ENCODE measurements at regions not wholly inside any gene's neighbourhood (a gene's known extent, or its start where the extent isn't known, plus 50 kb on each side); places are given as distances from the start of the nearest gene placed in this dataset.
"Not testable (repeated sequence)": the region's sequence is repeated elsewhere in the genome, so short reads cannot be mapped to it uniquely, and the experiment has no call there.

DNA sequence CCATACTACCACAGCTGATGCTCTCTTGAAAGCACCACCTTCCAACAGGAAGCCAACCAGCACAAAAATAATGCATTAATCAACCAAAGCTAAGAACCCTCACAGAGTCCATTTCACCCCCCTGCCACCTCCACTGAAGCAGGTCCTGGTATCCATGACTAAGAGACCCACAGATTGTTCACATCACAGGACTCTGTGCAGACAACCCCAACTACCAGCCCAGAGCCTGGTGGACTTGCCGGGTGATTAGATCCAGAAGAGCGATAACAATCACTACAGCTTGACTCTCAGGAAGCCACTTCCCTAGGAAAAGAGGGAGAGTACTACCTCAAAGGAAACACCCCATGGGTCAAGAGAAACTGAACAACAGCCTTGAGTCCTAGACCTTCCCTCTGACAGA is 528.1 kb downstream of the KIF20B start (continued):
- TF ChIP-seq, protein P1, sequence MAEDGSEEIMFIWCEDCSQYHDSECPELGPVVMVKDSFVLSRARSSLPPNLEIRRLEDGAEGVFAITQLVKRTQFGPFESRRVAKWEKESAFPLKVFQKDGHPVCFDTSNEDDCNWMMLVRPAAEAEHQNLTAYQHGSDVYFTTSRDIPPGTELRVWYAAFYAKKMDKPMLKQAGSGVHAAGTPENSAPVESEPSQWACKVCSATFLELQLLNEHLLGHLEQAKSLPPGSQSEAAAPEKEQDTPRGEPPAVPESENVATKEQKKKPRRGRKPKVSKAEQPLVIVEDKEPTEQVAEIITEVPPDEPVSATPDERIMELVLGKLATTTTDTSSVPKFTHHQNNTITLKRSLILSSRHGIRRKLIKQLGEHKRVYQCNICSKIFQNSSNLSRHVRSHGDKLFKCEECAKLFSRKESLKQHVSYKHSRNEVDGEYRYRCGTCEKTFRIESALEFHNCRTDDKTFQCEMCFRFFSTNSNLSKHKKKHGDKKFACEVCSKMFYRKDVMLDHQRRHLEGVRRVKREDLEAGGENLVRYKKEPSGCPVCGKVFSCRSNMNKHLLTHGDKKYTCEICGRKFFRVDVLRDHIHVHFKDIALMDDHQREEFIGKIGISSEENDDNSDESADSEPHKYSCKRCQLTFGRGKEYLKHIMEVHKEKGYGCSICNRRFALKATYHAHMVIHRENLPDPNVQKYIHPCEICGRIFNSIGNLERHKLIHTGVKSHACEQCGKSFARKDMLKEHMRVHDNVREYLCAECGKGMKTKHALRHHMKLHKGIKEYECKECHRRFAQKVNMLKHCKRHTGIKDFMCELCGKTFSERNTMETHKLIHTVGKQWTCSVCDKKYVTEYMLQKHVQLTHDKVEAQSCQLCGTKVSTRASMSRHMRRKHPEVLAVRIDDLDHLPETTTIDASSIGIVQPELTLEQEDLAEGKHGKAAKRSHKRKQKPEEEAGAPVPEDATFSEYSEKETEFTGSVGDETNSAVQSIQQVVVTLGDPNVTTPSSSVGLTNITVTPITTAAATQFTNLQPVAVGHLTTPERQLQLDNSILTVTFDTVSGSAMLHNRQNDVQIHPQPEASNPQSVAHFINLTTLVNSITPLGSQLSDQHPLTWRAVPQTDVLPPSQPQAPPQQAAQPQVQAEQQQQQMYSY (CRISPR knock-in tag; IDR thresholded peaks at IDR 0.05), result no peak

DNA sequence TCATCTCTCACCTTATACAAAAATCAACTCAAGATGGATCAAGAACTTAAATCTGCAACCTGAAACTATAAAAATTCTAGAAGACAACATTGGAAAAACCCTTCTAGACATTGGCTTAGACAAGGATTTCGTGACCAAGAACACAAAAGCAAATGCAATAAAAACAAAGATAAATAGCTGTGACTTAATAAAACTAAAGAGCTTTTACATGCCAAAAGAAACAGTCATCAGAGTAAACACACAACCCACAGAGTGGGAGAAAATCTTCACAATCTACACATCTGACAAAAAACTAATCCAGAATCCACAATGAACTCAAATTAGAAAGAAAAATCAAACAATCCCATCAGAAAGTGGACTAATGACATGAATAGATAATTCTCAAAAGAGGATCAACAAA is 532.4 kb downstream of the KIF20B start:
- peaks cover 50% of the 10 kb centered on the region for H3K9me3 Mint-ChIP-seq
- ATAC-seq; H3K27ac Mint-ChIP-seq; CTCF ChIA-PET; H3K4me3 Mint-ChIP-seq; H3K27me3 Mint-ChIP-seq (ENCODE audit: low read depth); POLR2A ChIA-PET; H3K4me1 Mint-ChIP-seq; H3K36me3 Mint-ChIP-seq; DNase-seq (ENCODE audit: low spot score): not testable (repeated sequence)

DNA sequence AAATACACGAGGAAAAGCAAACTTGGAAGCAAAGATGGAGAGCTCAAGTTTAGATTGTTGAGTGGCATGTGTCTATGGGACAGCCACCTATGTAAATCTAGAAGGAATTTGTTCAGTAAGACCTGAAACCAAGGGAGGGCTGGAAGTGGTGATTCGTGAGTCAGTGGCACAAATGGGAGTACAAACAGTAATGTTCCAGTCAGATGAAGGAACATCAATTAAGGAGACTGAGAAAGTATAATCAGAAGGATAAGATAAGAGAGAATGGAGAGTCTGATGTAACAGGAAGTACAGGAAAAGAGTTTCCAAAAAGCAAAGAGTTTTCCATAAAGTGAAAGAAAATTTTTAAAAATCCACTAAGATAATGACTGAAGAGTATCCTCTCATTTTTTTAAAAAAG is 544.2 kb downstream of the KIF20B start:
- Mint-ChIP-seq H3K4me1 (peaks cover 16% of the 10 kb centered on the region), H3K9me3 (peaks cover 12% of the 10 kb centered on the region), H3K27me3 (ENCODE audit: low read depth) (no peaks in the 10 kb centered on the region), H3K36me3 (no peaks in the 10 kb centered on the region), H3K27ac (no peak overlapping the region), H3K4me3 (no peak overlapping the region)
- CTCF ChIA-PET, result no interaction called here
- DNase-seq (ENCODE audit: low spot score) (no peak), ATAC-seq (no peak)
- POLR2A ChIA-PET, result no interaction called here
- no peak for TF ChIP-seq ZNF232 (CRISPR knock-in tag; IDR thresholded peaks at IDR 0.05)
- no peak for TF ChIP-seq ZBTB21 (CRISPR knock-in tag; IDR thresholded peaks at IDR 0.05; ENCODE audit: borderline replicate concordance)

DNA sequence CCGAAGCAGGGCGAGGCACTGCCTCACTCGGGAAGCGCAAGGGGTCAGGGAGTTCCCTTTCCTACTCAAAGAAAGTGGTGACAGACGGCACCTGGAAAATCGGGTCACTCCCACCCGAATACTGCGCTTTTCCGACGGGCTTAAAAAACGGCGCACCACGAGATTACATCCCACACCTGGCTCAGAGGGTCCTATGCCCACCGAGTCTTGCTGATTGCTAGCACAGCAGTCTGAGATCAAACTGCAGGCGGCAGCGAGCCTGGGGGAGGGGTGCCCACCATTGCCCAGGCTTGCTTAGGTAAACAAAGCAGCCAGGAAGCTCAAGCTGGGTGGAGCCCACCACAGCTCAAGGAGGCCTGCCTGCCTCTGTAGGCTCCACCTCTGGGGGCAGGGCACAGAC is 549.4 kb downstream of the KIF20B start:
- peak; percentile 25 for DNase-seq (ENCODE audit: low spot score)
- Mint-ChIP-seq H3K4me3 (peak overlapping the region; percentile 49), H3K9me3 (peaks cover 31% of the 10 kb centered on the region), H3K36me3 (peaks cover 18% of the 10 kb centered on the region), H3K4me1 (peaks cover 28% of the 10 kb centered on the region)
- POLR2A ChIA-PET; CTCF ChIA-PET; H3K27ac Mint-ChIP-seq; ATAC-seq; H3K27me3 Mint-ChIP-seq (ENCODE audit: low read depth): not testable (repeated sequence)
- peak; percentile 28; the same call in 1 of the 2 replicates for TF ChIP-seq FOXK1 (CRISPR knock-in tag; IDR thresholded peaks at IDR 0.05)
- TF ChIP-seq, protein P2, sequence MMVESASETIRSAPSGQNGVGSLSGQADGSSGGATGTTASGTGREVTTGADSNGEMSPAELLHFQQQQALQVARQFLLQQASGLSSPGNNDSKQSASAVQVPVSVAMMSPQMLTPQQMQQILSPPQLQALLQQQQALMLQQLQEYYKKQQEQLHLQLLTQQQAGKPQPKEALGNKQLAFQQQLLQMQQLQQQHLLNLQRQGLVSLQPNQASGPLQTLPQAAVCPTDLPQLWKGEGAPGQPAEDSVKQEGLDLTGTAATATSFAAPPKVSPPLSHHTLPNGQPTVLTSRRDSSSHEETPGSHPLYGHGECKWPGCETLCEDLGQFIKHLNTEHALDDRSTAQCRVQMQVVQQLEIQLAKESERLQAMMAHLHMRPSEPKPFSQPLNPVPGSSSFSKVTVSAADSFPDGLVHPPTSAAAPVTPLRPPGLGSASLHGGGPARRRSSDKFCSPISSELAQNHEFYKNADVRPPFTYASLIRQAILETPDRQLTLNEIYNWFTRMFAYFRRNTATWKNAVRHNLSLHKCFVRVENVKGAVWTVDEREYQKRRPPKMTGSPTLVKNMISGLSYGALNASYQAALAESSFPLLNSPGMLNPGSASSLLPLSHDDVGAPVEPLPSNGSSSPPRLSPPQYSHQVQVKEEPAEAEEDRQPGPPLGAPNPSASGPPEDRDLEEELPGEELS (CRISPR knock-in tag; IDR thresholded peaks at IDR 0.05), result peak; percentile 31; the same call in 1 of the 2 replicates
- TF ChIP-seq, protein P3, sequence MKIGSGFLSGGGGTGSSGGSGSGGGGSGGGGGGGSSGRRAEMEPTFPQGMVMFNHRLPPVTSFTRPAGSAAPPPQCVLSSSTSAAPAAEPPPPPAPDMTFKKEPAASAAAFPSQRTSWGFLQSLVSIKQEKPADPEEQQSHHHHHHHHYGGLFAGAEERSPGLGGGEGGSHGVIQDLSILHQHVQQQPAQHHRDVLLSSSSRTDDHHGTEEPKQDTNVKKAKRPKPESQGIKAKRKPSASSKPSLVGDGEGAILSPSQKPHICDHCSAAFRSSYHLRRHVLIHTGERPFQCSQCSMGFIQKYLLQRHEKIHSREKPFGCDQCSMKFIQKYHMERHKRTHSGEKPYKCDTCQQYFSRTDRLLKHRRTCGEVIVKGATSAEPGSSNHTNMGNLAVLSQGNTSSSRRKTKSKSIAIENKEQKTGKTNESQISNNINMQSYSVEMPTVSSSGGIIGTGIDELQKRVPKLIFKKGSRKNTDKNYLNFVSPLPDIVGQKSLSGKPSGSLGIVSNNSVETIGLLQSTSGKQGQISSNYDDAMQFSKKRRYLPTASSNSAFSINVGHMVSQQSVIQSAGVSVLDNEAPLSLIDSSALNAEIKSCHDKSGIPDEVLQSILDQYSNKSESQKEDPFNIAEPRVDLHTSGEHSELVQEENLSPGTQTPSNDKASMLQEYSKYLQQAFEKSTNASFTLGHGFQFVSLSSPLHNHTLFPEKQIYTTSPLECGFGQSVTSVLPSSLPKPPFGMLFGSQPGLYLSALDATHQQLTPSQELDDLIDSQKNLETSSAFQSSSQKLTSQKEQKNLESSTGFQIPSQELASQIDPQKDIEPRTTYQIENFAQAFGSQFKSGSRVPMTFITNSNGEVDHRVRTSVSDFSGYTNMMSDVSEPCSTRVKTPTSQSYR (CRISPR knock-in tag; IDR thresholded peaks at IDR 0.05), result 0 out of 2 replicates have a peak, but pooled peaks have one; percentile 22

DNA sequence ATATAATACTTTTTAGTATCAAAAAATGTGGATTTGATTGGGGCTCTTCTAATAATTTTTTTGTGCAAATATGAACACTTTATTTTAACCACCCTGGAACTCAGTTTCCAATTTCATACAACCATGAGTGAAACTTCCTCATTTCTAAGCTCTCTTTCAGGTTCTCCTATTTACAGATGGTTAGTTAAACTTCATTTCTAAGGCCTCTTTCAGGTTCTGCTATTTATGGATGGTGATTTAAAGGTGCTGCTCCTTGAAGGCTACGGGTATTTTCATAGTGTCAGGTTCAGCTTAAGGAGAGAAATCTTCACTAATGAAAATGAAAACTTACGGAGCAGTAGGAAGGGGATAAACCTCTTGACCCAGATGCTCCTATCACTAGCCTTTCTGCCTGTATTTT is 568.3 kb downstream of the KIF20B start:
- no peak overlapping the region for H3K27ac Mint-ChIP-seq
- H3K27me3 Mint-ChIP-seq (ENCODE audit: low read depth), result no peaks in the 10 kb centered on the region
- DNase-seq (ENCODE audit: low spot score) (no peak), ATAC-seq (no peak)
- ChIA-PET CTCF (interaction anchor here (1.4 kb wide), 1 partner anchor 121 kb away, joined by 4 read pairs; no protein-coding TSS in a partner anchor), POLR2A (no interaction called here)
- H3K4me3 Mint-ChIP-seq, result no peak overlapping the region
- H3K36me3 Mint-ChIP-seq, result no peaks in the 10 kb centered on the region
- no peaks in the 10 kb centered on the region for H3K4me1 Mint-ChIP-seq
- H3K9me3 Mint-ChIP-seq, result peaks cover 14% of the 10 kb centered on the region
- TF ChIP-seq CBFB (CRISPR knock-in tag; IDR thresholded peaks at IDR 0.05; ENCODE audit: low read depth) (no peak), KAT7 (CRISPR knock-in tag; IDR thresholded peaks at IDR 0.05; ENCODE audit: borderline replicate concordance) (no peak), NR2C2 (CRISPR knock-in tag; IDR thresholded peaks at IDR 0.05) (no peak), IRF2 (CRISPR knock-in tag; IDR thresholded peaks at IDR 0.05; ENCODE audit: borderline replicate concordance, low read depth) (no peak), NFATC4 (CRISPR knock-in tag; IDR thresholded peaks at IDR 0.05) (no peak)
- TF ChIP-seq, protein P4, sequence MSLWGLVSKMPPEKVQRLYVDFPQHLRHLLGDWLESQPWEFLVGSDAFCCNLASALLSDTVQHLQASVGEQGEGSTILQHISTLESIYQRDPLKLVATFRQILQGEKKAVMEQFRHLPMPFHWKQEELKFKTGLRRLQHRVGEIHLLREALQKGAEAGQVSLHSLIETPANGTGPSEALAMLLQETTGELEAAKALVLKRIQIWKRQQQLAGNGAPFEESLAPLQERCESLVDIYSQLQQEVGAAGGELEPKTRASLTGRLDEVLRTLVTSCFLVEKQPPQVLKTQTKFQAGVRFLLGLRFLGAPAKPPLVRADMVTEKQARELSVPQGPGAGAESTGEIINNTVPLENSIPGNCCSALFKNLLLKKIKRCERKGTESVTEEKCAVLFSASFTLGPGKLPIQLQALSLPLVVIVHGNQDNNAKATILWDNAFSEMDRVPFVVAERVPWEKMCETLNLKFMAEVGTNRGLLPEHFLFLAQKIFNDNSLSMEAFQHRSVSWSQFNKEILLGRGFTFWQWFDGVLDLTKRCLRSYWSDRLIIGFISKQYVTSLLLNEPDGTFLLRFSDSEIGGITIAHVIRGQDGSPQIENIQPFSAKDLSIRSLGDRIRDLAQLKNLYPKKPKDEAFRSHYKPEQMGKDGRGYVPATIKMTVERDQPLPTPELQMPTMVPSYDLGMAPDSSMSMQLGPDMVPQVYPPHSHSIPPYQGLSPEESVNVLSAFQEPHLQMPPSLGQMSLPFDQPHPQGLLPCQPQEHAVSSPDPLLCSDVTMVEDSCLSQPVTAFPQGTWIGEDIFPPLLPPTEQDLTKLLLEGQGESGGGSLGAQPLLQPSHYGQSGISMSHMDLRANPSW (CRISPR knock-in tag; conservative IDR thresholded peaks at IDR 0.05; ENCODE audit: low read depth), result no peak

All from WTC11 (cell line).